ENCODE measurements at regions not wholly inside any gene's neighbourhood (a gene's known extent, or its start where the extent isn't known, plus 50 kb on each side); places are given as distances from the start of the nearest gene placed in this dataset.

DNA sequence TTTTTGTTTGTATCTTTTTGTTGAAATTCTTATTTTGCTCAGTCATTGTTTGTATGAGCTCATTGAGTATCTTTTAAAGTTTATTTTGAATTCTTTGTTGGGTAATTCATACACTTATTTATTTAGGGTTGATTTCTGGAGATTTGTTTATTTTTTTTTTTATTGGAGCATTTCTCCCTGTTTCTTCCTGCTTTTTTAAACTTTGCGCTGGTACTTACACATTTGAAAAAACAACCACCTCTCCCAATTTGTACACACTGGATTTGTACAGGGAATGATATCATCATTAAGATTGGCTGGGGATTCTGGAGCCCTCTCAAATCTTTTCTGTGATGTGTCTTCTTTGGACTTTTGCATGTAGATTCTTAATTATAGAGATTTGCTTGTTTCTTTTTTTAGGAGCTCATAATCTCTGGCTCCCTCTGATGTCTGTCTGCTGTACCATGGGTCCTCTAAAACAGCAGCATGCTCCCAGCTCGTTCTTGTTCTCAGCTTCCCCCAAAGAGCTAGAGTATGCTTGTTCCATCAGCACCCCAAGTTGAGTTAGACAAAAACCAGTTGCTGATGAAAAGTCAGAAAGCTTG lies 310.7 kb downstream of the DUSP10 start:
- no peak overlapping the region for H3K4me3 Mint-ChIP-seq
- no peaks in the 10 kb centered on the region for H3K79me2 ChIP-seq (ENCODE audit: insufficient read depth, low read length)
- H3K9me3 Mint-ChIP-seq: peaks cover 9 to 22% (median 15%) of the 10 kb centered on the region in 7 donors
- intact Hi-C loops (cut with micrococcal nuclease): loop anchor here (5.0 to 10.0 kb wide), 4 partner anchors 556 to 624 kb away; partner anchors contain the start of gene HLX (in 1 of the 2)
- no peak overlapping the region for H3K4me2 ChIP-seq (replicated peaks; ENCODE audit: extremely low read depth, low read length, poor library complexity, severe bottlenecking)
- H3K4me3 ChIP-seq (replicated peaks in 1 of 3; ENCODE audit: low read depth in 2 of 3, low read length in 3 of 3): no peak overlapping the region
- H3K36me3 ChIP-seq (replicated peaks in 1 of 2; ENCODE audit: control insufficient read depth in 1 of 2, insufficient read depth in 2 of 2, low read length in 2 of 2): no peaks in the 10 kb centered on the region
- H3K4me1 Mint-ChIP-seq: peaks cover 3% of the 10 kb centered on the region
- H3K9ac ChIP-seq (ENCODE audit: insufficient read depth, low read length, poor library complexity, severe bottlenecking): no peak overlapping the region
- H3K27me3 ChIP-seq (ENCODE audit: control insufficient read depth in 2 of 2, insufficient read depth in 2 of 2, low read length in 2 of 2): no peaks in the 10 kb centered on the region
- peaks cover 0 to 2% (median 1%) of the 10 kb centered on the region in 3 donors for H3K27me3 Mint-ChIP-seq (ENCODE audit: low read depth in 3 of 3)
- no peaks in the 10 kb centered on the region for H4K20me1 ChIP-seq (ENCODE audit: insufficient read depth, low read length)
- H2AFZ ChIP-seq (ENCODE audit: insufficient read depth, low read depth, low read length, poor library complexity, severe bottlenecking): no peak overlapping the region
- H3K27ac Mint-ChIP-seq: no peak overlapping the region
- peaks cover 5 to 12% of the 10 kb centered on the region in 2 donors for H3K9me3 ChIP-seq (replicated peaks in 1 of 2; ENCODE audit: control insufficient read depth in 1 of 2, insufficient read depth in 1 of 2, low read length in 2 of 2)
- WGBS (ENCODE audit: insufficient coverage): no CpG with 5 or more reads among the region's 2 CpGs
- no peaks in the 10 kb centered on the region for H3K4me1 ChIP-seq (ENCODE audit: control insufficient read depth in 1 of 2, insufficient read depth in 2 of 2, low read length in 2 of 2)
- no peaks in the 10 kb centered on the region for H3K36me3 Mint-ChIP-seq
- TF ChIP-seq, protein P1, sequence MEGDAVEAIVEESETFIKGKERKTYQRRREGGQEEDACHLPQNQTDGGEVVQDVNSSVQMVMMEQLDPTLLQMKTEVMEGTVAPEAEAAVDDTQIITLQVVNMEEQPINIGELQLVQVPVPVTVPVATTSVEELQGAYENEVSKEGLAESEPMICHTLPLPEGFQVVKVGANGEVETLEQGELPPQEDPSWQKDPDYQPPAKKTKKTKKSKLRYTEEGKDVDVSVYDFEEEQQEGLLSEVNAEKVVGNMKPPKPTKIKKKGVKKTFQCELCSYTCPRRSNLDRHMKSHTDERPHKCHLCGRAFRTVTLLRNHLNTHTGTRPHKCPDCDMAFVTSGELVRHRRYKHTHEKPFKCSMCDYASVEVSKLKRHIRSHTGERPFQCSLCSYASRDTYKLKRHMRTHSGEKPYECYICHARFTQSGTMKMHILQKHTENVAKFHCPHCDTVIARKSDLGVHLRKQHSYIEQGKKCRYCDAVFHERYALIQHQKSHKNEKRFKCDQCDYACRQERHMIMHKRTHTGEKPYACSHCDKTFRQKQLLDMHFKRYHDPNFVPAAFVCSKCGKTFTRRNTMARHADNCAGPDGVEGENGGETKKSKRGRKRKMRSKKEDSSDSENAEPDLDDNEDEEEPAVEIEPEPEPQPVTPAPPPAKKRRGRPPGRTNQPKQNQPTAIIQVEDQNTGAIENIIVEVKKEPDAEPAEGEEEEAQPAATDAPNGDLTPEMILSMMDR (IDR thresholded peaks at IDR 0.05): no peak
- no peak overlapping the region for H3K27ac ChIP-seq (ENCODE audit: low read depth in 1 of 2, low read length in 2 of 2)
- no peak for DNase-seq

- TF ChIP-seq, protein P1 (IDR thresholded peaks at IDR 0.05): no peak
- H3K9me3 Mint-ChIP-seq: peaks cover 4 to 14% (median 8%) of the 10 kb centered on the region in 7 donors
- no peak for DNase-seq
- H3K36me3 Mint-ChIP-seq: no peaks in the 10 kb centered on the region
- H3K4me3 Mint-ChIP-seq: no peak overlapping the region
- Histone ChIP-seq H3K27ac (ENCODE audit: low read depth in 1 of 2, low read length in 2 of 2) (no peak overlapping the region), H3K27me3 (ENCODE audit: control insufficient read depth in 2 of 2, insufficient read depth in 2 of 2, low read length in 2 of 2) (no peaks in the 10 kb centered on the region), H2AFZ (ENCODE audit: insufficient read depth, low read depth, low read length, poor library complexity, severe bottlenecking) (no peak overlapping the region), H3K79me2 (ENCODE audit: insufficient read depth, low read length) (no peaks in the 10 kb centered on the region), H3K36me3 (replicated peaks in 1 of 2; ENCODE audit: control insufficient read depth in 1 of 2, insufficient read depth in 2 of 2, low read length in 2 of 2) (no peaks in the 10 kb centered on the region), H3K4me2 (replicated peaks; ENCODE audit: extremely low read depth, low read length, poor library complexity, severe bottlenecking) (no peak overlapping the region), H3K4me1 (ENCODE audit: control insufficient read depth in 1 of 2, insufficient read depth in 2 of 2, low read length in 2 of 2) (no peaks in the 10 kb centered on the region), H3K9ac (ENCODE audit: insufficient read depth, low read length, poor library complexity, severe bottlenecking) (no peak overlapping the region), H4K20me1 (ENCODE audit: insufficient read depth, low read length) (no peaks in the 10 kb centered on the region), H3K9me3 (replicated peaks in 1 of 2; ENCODE audit: control insufficient read depth in 1 of 2, insufficient read depth in 1 of 2, low read length in 2 of 2) (peaks cover under 1 to 6% of the 10 kb centered on the region in 2 donors), H3K4me3 (replicated peaks in 1 of 3; ENCODE audit: low read depth in 2 of 3, low read length in 3 of 3) (no peak overlapping the region)
- intact Hi-C loops (cut with micrococcal nuclease): loop anchor here (5.0 to 10.0 kb wide), 4 partner anchors 557 to 625 kb away; partner anchors contain the start of gene HLX (in 1 of the 2)
- peaks cover 0 to 2% (median 1%) of the 10 kb centered on the region in 3 donors for H3K27me3 Mint-ChIP-seq (ENCODE audit: low read depth in 3 of 3)
- peaks cover 3% of the 10 kb centered on the region for H3K4me1 Mint-ChIP-seq
- H3K27ac Mint-ChIP-seq: no peak overlapping the region
Observed at GRCh38 chr1:221431961-221432360, 309.9 kb downstream of the DUSP10 start.

Data from CD14-positive monocyte (primary cell).